Smooth muscle cell (in vitro differentiated cells): ENCODE measurements at regions not wholly inside any gene's neighbourhood (a gene's known extent, or its start where the extent isn't known, plus 50 kb on each side); places are given as distances from the start of the nearest gene placed in this dataset.

Source experiments
- DNase-seq: peaks from one replicate; lab custom pipeline; 2025; ENCODE audit not compliant: unreplicated experiment; lab: John Stamatoyannopoulos, UW
- H2AFZ ChIP-seq: fragments of 200-600 bp; sonication (generic); 2 replicates; pipeline ENCODE4 v1.6.0; 2016; ENCODE audit warnings: antibody characterized with exemption, low read depth, mild to moderate bottlenecking
- H3F3A ChIP-seq: fragments of 200-600 bp; sonication (generic); 2 replicates; pipeline ENCODE4 v1.6.0; 2017; ENCODE audit warnings: antibody characterized with exemption, low read depth
- H3K27ac ChIP-seq: fragments of 200-600 bp; sonication (generic); 2 replicates; pipeline ENCODE4 v1.5.1; 2016; ENCODE audit warnings: low read depth, mild to moderate bottlenecking
- H3K27me3 ChIP-seq: fragments of 200-600 bp; sonication (generic); 2 replicates; pipeline ENCODE4 v1.6.1; 2016; ENCODE audit warnings: low read depth, mild to moderate bottlenecking
- H3K36me3 ChIP-seq: fragments of 200-600 bp; sonication (generic); 2 replicates; pipeline ENCODE4 v1.5.1; 2016; ENCODE audit warnings: low read depth
- H3K4me1 ChIP-seq: fragments of 200-600 bp; sonication (generic); 2 replicates; pipeline ENCODE4 v1.5.1; 2016; ENCODE audit warnings: low read depth
- H3K4me2 ChIP-seq: fragments of 200-600 bp; sonication (generic); 2 replicates; pipeline ENCODE4 v1.6.0; 2016; ENCODE audit warnings: mild to moderate bottlenecking
- H3K4me3 ChIP-seq: fragments of 200-600 bp; sonication (generic); 2 replicates; pipeline ENCODE4 v1.5.1; 2016; ENCODE audit warnings: mild to moderate bottlenecking
- H3K79me2 ChIP-seq: fragments of 200-600 bp; sonication (generic); 2 replicates; pipeline ENCODE4 v1.6.0; 2016; ENCODE audit warnings: low read depth, mild to moderate bottlenecking
- H3K9ac ChIP-seq: fragments of 200-600 bp; sonication (generic); 2 replicates; pipeline ENCODE4 v1.6.0; 2016; ENCODE audit warnings: low read depth
- H3K9me3 ChIP-seq: fragments of 200-600 bp; sonication (generic); replicated peaks from 2 replicates; pipeline ENCODE4 v1.5.1; 2016; ENCODE audit warnings: low read depth
- H4K20me1 ChIP-seq: fragments of 200-600 bp; sonication (generic); 2 replicates; pipeline ENCODE4 v1.6.0; 2016; ENCODE audit warnings: low read depth
- CTCF ChIP-seq: fragments of 200-600 bp; sonication (generic); IDR thresholded peaks from 2 replicates; pipeline ENCODE4 v1.5.1; 2017; ENCODE audit warnings: borderline replicate concordance, mild to moderate bottlenecking, antibody characterized with exemption; ENCODE audit not compliant: insufficient read depth, poor library complexity, severe bottlenecking
- WGBS: methylation state at CpG from one replicate; pipeline ENCODE4 v1.1.7; 2016; ENCODE audit warnings: low lambda C conversion rate; 5-methylcytosine and 5-hydroxymethylcytosine counted together

DNA sequence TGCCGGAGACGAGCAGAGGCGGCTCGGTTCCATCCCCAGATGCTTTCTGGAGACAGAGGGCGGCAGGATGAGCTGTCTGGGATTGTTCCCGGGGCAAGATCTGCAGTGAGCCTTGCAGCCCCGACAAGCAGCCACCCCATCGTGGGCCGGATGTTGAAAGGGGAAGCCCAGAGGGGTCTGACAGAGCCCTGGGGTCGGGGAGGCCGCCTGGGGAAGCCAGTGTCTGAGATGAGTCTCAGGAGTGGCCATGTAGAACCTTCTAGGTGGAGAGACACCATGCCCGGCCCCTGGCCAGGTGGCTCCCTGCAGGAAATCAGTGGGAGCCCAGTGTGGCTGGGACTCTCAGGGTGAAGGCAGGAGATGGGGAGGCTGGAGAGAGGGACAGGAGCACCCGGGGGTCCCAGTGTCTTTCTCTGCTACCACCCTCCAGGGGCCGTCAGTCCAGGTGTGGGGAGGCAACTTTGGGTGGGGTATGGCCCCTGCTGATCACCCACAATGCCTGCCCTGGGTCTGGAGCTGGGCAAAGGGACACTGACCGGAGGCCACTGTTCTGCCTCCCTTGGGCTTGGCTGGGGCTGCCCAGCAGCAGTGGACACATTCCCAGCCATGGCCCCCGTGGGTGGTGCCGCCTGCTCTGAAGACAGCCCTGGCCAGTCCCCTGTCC, 128.3 kb upstream of the HS6ST1 start:
- H2AFZ ChIP-seq, result no peak overlapping the region
- 89% methylated on average over 17 of the region's 17 CpGs for WGBS
- H3K9ac ChIP-seq, result no peak overlapping the region
- no peaks in the 10 kb centered on the region for H3K79me2 ChIP-seq
- H3K4me3 ChIP-seq, result no peak overlapping the region
- H4K20me1 ChIP-seq, result no peaks in the 10 kb centered on the region
- no peak for DNase-seq
- no peak for TF ChIP-seq CTCF
- no peak overlapping the region for H3K4me2 ChIP-seq
- no peaks in the 10 kb centered on the region for H3K9me3 ChIP-seq
- no peaks in the 10 kb centered on the region for H3F3A ChIP-seq
- peaks cover 10% of the 10 kb centered on the region for H3K4me1 ChIP-seq
- H3K36me3 ChIP-seq, result no peaks in the 10 kb centered on the region
- no peak overlapping the region for H3K27ac ChIP-seq
- H3K27me3 ChIP-seq, result no peaks in the 10 kb centered on the region

GRCh38 chr2:128447538-128447995, 128.9 kb upstream of the HS6ST1 start:
- Histone ChIP-seq H3K4me3 (no peak overlapping the region), H3K36me3 (no peaks in the 10 kb centered on the region), H3F3A (no peaks in the 10 kb centered on the region), H3K4me2 (no peak overlapping the region), H4K20me1 (no peaks in the 10 kb centered on the region), H3K27ac (no peak overlapping the region), H3K27me3 (no peaks in the 10 kb centered on the region), H2AFZ (no peak overlapping the region), H3K4me1 (peaks cover 5% of the 10 kb centered on the region), H3K9me3 (no peaks in the 10 kb centered on the region), H3K9ac (no peak overlapping the region), H3K79me2 (no peaks in the 10 kb centered on the region)
- no peak for DNase-seq
- no peak for TF ChIP-seq CTCF
- WGBS, result 94% methylated on average over 4 of the region's 7 CpGs

DNA sequence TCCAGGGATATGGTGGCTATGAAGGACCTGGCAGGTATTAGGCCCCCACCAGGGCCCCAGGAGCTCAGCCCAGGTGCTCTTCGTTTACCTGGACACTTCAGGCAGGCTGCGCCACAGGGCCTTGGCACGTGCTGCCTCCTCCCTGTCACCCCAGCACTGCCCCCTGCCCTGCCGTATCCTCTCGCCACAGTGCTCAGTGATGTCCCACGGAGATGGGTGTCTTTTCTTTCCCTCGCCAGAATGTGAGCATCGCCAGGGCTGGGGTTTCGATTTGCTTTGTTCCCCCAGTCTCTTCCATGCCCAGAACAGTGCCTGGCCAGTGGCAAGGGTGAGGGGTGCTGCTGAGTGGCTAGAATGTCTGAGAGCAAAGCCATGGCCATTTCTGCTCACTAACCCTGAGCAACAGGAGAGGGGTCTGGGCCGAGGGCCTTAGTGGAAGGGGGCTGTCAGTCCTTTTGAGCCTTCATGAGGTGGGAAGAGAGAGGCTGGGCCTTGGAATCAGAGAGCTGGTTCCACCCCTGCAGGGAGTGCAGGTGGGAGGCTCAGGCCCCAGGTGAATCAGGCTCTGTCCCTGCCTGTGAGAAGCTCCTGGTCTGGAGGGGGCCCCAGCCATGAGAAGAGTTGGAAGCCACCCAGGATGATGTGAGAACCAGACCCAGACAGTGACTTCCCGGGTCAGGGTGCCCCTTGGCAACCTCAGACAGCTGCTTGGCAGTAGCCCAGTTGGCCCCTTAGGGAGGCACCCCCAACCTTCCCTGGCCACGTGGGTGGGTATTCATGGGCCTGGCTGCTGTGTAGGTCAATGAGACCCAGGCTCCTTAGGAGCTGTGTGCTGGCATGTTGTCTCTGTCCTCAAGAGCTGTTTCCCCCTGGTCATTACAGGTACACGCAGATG, 129.9 kb upstream of the HS6ST1 start:
- Histone ChIP-seq H4K20me1 (no peaks in the 10 kb centered on the region), H3K4me1 (peaks cover 4% of the 10 kb centered on the region), H3K27me3 (peaks cover 4% of the 10 kb centered on the region), H3K27ac (no peak overlapping the region), H3F3A (no peaks in the 10 kb centered on the region), H3K9ac (no peak overlapping the region), H3K79me2 (no peaks in the 10 kb centered on the region), H3K4me2 (no peak overlapping the region), H3K9me3 (no peaks in the 10 kb centered on the region), H2AFZ (no peak overlapping the region), H3K4me3 (no peak overlapping the region), H3K36me3 (no peaks in the 10 kb centered on the region)
- 95% methylated on average over 13 of the region's 13 CpGs for WGBS
- no peak for TF ChIP-seq CTCF
- no peak for DNase-seq
